GM18498 (cell line): ENCODE measurements at regions not wholly inside any gene's neighbourhood (a gene's known extent, or its start where the extent isn't known, plus 50 kb on each side); places are given as distances from the start of the nearest gene placed in this dataset.
"Not testable (repeated sequence)": the region's sequence is repeated elsewhere in the genome, so short reads cannot be mapped to it uniquely, and the experiment has no call there.

Source experiments
- ATAC-seq: cut with Tn5 transposase; IDR thresholded peaks from one replicate; pipeline ENCODE4 v1.9.1; 2021; ENCODE audit warnings: mild to moderate bottlenecking, moderate library complexity; ENCODE audit not compliant: unreplicated experiment

- no peak for ATAC-seq
Observed at GRCh38 chr14:53620317-53620716, 336.3 kb downstream of the BMP4 start.

GRCh38 chr14:53619691-53620231, 336.9 kb downstream of the BMP4 start:
- no peak for ATAC-seq

GRCh38 chr14:53616536-53616935, 340.1 kb downstream of the BMP4 start:
- not testable (repeated sequence) for ATAC-seq

GRCh38 chr14:53615252-53615651, 341.4 kb downstream of the BMP4 start:
- ATAC-seq: no peak

- ATAC-seq: peak; percentile 99
Observed at GRCh38 chr14:53613404-53614253, 343.0 kb downstream of the BMP4 start.

GRCh38 chr14:53610947-53611346, 345.7 kb downstream of the BMP4 start:
- no peak for ATAC-seq

- no peak for ATAC-seq
Observed at GRCh38 chr14:53609009-53609408, 347.6 kb downstream of the BMP4 start.

- ATAC-seq: peak; percentile 53
Observed at GRCh38 chr14:53608369-53608768, 348.3 kb downstream of the BMP4 start.

GRCh38 chr14:53606203-53606602, 350.4 kb downstream of the BMP4 start:
- ATAC-seq: no peak

- ATAC-seq: no peak
Observed at GRCh38 chr14:53605562-53605961, 351.1 kb downstream of the BMP4 start.

- no peak for ATAC-seq
Observed at GRCh38 chr14:53603994-53604393, 352.6 kb downstream of the BMP4 start.

GRCh38 chr14:53601409-53601808, 355.2 kb downstream of the BMP4 start:
- no peak for ATAC-seq

GRCh38 chr14:53599221-53599945, 357.2 kb downstream of the BMP4 start:
- ATAC-seq: no peak

GRCh38 chr14:53596853-53597525, 359.6 kb downstream of the BMP4 start:
- no peak for ATAC-seq

- ATAC-seq: no peak
Observed at GRCh38 chr14:53591816-53592215, 364.8 kb downstream of the BMP4 start.

- no peak for ATAC-seq
Observed at GRCh38 chr14:53581504-53581903, 375.1 kb downstream of the BMP4 start.

GRCh38 chr14:53571641-53572328, 384.8 kb downstream of the BMP4 start:
- no peak for ATAC-seq

GRCh38 chr14:53570411-53571387, 385.9 kb downstream of the BMP4 start:
- peak; percentile 93 for ATAC-seq

GRCh38 chr14:53569446-53569845, 387.2 kb downstream of the BMP4 start:
- no peak for ATAC-seq
